ENCODE measurements at regions not wholly inside any gene's neighbourhood (a gene's known extent, or its start where the extent isn't known, plus 50 kb on each side); places are given as distances from the start of the nearest gene placed in this dataset.
"Not testable (repeated sequence)": the region's sequence is repeated elsewhere in the genome, so short reads cannot be mapped to it uniquely, and the experiment has no call there.

- DNase-seq, result no peak
Measured at GRCh38 chr4:64715741-64716140, 306.5 kb upstream of the TECRL start.

GRCh38 chr4:64713256-64713840 lies 304.1 kb upstream of the TECRL start:
- DNase-seq, result peak; percentile 23 to 37

GRCh38 chr4:64712590-64712989 lies 303.3 kb upstream of the TECRL start:
- no peak for DNase-seq

- no peak for DNase-seq
Measured at GRCh38 chr4:64705989-64706388, 296.7 kb upstream of the TECRL start.

- no peak for DNase-seq
Measured at GRCh38 chr4:64698171-64698570, 288.9 kb upstream of the TECRL start.

GRCh38 chr4:64682946-64683345 lies 273.7 kb upstream of the TECRL start:
- DNase-seq, result no peak

- DNase-seq, result no peak
Measured at GRCh38 chr4:64682481-64682880, 273.2 kb upstream of the TECRL start.

GRCh38 chr4:64673121-64673520 lies 263.9 kb upstream of the TECRL start:
- DNase-seq, result not testable (repeated sequence)

- no peak for DNase-seq
Measured at GRCh38 chr4:64670647-64671046, 261.4 kb upstream of the TECRL start.

GRCh38 chr4:64643841-64644240 lies 234.6 kb upstream of the TECRL start:
- DNase-seq, result no peak

GRCh38 chr4:64642936-64643335 lies 233.7 kb upstream of the TECRL start:
- no peak for DNase-seq

GRCh38 chr4:64640402-64640801 lies 231.2 kb upstream of the TECRL start:
- not testable (repeated sequence) for DNase-seq

- no peak for DNase-seq
Measured at GRCh38 chr4:64625438-64625837, 216.2 kb upstream of the TECRL start.

GRCh38 chr4:64617800-64618199 lies 208.6 kb upstream of the TECRL start:
- peak in 1 of 2 experiments; percentile 23 for DNase-seq

- no peak for DNase-seq
Measured at GRCh38 chr4:64614276-64614675, 205.0 kb upstream of the TECRL start.

GRCh38 chr4:64613046-64613445 lies 203.8 kb upstream of the TECRL start:
- DNase-seq, result no peak

GRCh38 chr4:64598066-64598465 lies 188.8 kb upstream of the TECRL start:
- DNase-seq, result no peak

- DNase-seq, result no peak
Measured at GRCh38 chr4:64594723-64595122, 185.5 kb upstream of the TECRL start.

- no peak for DNase-seq
Measured at GRCh38 chr4:64588507-64588906, 179.3 kb upstream of the TECRL start.

- peak; percentile 44 to 48 for DNase-seq
Measured at GRCh38 chr4:64584981-64585557, 175.8 kb upstream of the TECRL start.

GRCh38 chr4:64584125-64584524 lies 174.9 kb upstream of the TECRL start:
- no peak for DNase-seq

- DNase-seq, result no peak
Measured at GRCh38 chr4:64582492-64582891, 173.2 kb upstream of the TECRL start.

- DNase-seq, result no peak
Measured at GRCh38 chr4:64581422-64581821, 172.2 kb upstream of the TECRL start.

GRCh38 chr4:64564126-64564525 lies 154.9 kb upstream of the TECRL start:
- DNase-seq, result no peak

- no peak for DNase-seq
Measured at GRCh38 chr4:64559571-64559970, 150.3 kb upstream of the TECRL start.

All from AML-193 (cell line).